ENCODE measurements at regions not wholly inside any gene's neighbourhood (a gene's known extent, or its start where the extent isn't known, plus 50 kb on each side); places are given as distances from the start of the nearest gene placed in this dataset.

DNA sequence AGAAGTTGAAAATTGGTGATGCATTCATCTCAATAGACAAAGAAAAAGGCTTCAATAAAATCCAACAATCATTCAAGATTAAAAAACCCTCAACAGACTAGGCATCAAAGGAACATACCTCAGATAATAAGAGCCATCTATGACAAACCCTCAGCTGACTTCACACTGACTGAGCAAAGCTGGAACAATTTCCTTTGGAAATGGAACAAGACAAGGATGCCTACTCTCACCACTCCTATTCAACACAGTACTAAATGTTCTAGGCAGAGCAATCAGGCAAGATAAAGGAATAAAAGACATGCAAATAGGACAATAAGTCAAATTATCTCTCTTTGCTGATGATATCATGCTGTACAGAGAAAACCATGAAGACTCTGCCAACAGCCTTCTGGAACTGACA is 1188.1 kb downstream of the DTWD2 start:
- no peaks in the 10 kb centered on the region for H3K36me3 Mint-ChIP-seq (ENCODE audit: low read depth)

DNA sequence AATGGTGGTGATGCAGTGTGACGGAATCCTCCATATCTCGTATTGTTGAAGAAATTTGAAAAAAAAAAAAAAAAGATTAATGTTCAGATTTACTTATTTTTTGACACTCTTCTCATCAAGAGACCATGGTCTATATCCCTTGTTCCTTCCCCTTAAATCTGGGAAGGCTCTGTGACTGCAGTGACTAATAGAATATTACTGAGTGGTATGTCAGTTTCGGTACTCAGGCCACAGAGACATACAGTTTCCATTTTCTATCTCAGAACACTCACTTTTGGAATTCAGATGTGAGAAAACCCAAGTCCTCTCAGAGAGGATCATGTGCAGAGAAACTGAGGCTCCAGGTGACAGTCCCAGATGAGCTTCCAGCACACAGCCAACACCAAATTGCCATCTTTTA is 1193.5 kb downstream of the DTWD2 start:
- Mint-ChIP-seq H3K27ac (no peak overlapping the region), H3K27me3 (no peaks in the 10 kb centered on the region), H3K9me3 (peaks cover 13% of the 10 kb centered on the region), H3K4me3 (no peak overlapping the region), H3K4me1 (no peaks in the 10 kb centered on the region), H3K36me3 (ENCODE audit: low read depth) (no peaks in the 10 kb centered on the region)
- no peak for ATAC-seq (replicated peaks)

More for the DNA sequence above, 1188.1 kb downstream of the DTWD2 start:
- H3K9me3 Mint-ChIP-seq: peaks cover 15% of the 10 kb centered on the region
- no peak overlapping the region for H3K4me3 Mint-ChIP-seq
- H3K27ac Mint-ChIP-seq: no peak overlapping the region
- ATAC-seq (replicated peaks): no peak
- H3K27me3 Mint-ChIP-seq: no peaks in the 10 kb centered on the region
- H3K4me1 Mint-ChIP-seq: no peaks in the 10 kb centered on the region

DNA sequence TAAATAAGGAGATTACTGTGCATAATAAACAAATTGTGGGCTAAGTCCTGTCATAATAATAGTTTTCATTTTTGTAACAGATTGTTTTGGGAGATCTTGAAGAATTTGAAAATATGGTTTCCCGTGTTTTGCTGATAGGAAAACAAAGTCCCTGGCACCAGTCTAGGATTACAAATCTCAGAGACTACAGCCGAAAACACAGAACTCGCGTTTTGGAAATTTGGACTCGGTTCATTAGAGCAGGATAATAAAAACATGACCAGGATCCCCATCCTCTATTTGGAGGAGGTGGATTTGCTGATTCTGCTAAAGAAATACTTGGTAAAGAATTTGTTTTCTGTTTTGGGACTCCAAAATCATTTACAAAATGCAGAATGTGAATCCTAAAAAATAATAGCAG is 1194.4 kb downstream of the DTWD2 start:
- no peak for ATAC-seq (replicated peaks)
- H3K27ac Mint-ChIP-seq: no peak overlapping the region
- H3K36me3 Mint-ChIP-seq (ENCODE audit: low read depth): no peaks in the 10 kb centered on the region
- no peak overlapping the region for H3K4me3 Mint-ChIP-seq
- peaks cover 13% of the 10 kb centered on the region for H3K9me3 Mint-ChIP-seq
- no peaks in the 10 kb centered on the region for H3K27me3 Mint-ChIP-seq
- H3K4me1 Mint-ChIP-seq: no peaks in the 10 kb centered on the region

DNA sequence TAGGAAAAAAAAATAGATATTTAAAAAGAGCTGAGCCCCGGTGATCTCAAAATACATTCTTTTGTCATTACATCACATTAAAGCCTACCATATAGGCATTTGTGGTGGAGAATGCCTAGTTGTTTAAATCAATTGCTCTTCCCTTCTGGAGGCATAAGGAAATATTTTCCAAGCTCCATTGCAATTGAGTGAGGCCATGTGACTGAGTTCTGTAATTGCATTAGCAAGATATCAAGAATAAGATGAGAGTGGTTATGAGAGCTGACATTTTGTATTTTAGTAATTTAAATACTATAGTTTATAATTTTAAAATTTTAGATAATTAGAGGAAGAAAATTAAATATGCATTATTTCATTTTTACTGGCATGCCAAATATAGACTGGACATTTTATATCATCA is 1195.9 kb downstream of the DTWD2 start:
- Mint-ChIP-seq H3K9me3 (peaks cover 18% of the 10 kb centered on the region), H3K27ac (no peak overlapping the region), H3K4me1 (no peaks in the 10 kb centered on the region), H3K36me3 (ENCODE audit: low read depth) (no peaks in the 10 kb centered on the region), H3K4me3 (no peak overlapping the region), H3K27me3 (no peaks in the 10 kb centered on the region)
- no peak for ATAC-seq (replicated peaks)

DNA sequence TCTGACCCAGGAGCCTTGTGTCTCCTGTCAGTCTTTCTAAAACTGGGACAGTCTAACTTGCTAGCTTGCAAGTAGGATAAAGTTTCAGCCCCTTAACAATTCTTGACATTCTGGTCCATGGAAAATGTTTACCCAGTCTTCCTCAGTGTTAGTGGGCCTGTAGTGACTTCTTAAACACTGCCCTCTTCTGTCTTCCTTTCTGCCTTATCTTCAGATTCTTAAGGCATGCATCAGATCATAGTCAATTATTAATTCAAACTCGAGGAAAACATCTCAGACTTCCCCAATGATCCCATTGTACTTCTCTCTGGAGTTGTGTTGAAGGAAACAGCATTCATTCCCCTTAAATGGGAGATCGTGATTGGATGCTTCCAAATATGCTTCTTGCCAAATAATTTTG is 1199.8 kb downstream of the DTWD2 start:
- no peak for ATAC-seq (replicated peaks)
- no peak overlapping the region for H3K4me3 Mint-ChIP-seq
- H3K4me1 Mint-ChIP-seq: no peaks in the 10 kb centered on the region
- no peaks in the 10 kb centered on the region for H3K27me3 Mint-ChIP-seq
- no peaks in the 10 kb centered on the region for H3K36me3 Mint-ChIP-seq (ENCODE audit: low read depth)
- peaks cover 14% of the 10 kb centered on the region for H3K9me3 Mint-ChIP-seq
- no peak overlapping the region for H3K27ac Mint-ChIP-seq

DNA sequence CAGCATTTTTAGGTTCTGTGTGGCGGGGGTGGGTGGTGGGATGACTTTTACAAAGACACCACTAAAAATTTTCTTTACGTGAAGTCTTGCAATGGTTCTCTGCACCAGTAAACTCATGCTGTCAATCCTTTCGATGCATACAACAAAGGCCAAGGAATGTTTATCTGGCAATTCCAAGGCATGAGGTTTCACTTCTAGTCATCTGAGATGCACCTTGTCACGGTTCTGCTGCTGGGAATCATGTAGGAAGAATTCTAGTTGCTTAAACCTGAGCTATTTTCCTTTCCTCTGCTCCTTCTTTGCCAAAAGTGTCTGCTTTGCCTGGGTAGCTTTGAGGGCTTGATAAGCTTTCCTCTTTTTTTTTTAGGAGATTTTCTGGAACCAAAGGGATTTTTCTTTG is 1204.5 kb upstream of the SEMA6A start:
- no peak overlapping the region for H3K27ac Mint-ChIP-seq
- H3K36me3 Mint-ChIP-seq (ENCODE audit: low read depth): no peaks in the 10 kb centered on the region
- H3K27me3 Mint-ChIP-seq: no peaks in the 10 kb centered on the region
- no peak for ATAC-seq (replicated peaks)
- H3K4me1 Mint-ChIP-seq: no peaks in the 10 kb centered on the region
- peaks cover 4% of the 10 kb centered on the region for H3K9me3 Mint-ChIP-seq
- no peak overlapping the region for H3K4me3 Mint-ChIP-seq

DNA sequence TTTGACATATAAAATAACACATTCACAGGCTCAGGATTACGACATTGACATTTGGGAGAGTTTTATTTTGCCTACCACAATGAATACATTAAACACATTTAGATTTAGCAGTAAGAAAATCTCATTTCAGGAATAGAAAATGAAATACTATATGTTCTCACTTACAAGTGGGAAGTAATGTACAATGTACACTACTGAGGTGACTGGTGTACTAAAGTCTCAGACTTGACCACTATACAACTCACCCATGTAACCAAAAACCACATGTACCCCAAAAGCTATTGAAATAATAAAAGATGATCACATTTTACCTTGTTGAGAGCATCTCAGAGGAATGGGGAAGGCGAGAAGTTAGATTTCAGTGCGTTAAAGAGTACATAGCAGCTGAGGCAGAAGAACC is 1202.4 kb upstream of the SEMA6A start:
- no peaks in the 10 kb centered on the region for H3K4me1 Mint-ChIP-seq
- H3K27me3 Mint-ChIP-seq: no peaks in the 10 kb centered on the region

DNA sequence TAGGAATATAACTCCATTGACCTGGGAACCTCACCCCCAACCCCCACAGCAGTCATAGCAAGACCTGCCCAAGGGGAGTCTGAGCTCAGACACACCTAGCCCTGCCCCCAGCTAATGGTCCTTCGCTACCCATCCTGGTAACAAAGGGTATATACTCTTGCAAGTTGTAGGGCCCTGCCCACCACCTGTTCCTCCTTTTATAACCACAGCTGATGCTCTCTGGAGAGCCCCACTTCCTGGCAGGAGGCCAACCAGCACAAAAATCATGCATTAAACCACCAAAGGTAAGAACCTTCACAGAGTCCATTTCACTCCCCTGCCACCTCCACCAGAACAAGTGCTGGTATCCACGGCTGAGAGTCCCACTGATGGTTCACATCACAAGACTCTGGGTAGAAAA is 1195.3 kb upstream of the SEMA6A start:
- Mint-ChIP-seq H3K27me3 (no peaks in the 10 kb centered on the region), H3K36me3 (ENCODE audit: low read depth) (no peaks in the 10 kb centered on the region), H3K4me1 (no peaks in the 10 kb centered on the region), H3K9me3 (peaks cover 19% of the 10 kb centered on the region), H3K4me3 (no peak overlapping the region), H3K27ac (no peak overlapping the region)
- no peak for ATAC-seq (replicated peaks)

More for the DNA sequence above, 1202.4 kb upstream of the SEMA6A start:
- no peak for ATAC-seq (replicated peaks)
- Mint-ChIP-seq H3K4me3 (no peak overlapping the region), H3K9me3 (peaks cover 7% of the 10 kb centered on the region), H3K36me3 (ENCODE audit: low read depth) (no peaks in the 10 kb centered on the region), H3K27ac (no peak overlapping the region)

DNA sequence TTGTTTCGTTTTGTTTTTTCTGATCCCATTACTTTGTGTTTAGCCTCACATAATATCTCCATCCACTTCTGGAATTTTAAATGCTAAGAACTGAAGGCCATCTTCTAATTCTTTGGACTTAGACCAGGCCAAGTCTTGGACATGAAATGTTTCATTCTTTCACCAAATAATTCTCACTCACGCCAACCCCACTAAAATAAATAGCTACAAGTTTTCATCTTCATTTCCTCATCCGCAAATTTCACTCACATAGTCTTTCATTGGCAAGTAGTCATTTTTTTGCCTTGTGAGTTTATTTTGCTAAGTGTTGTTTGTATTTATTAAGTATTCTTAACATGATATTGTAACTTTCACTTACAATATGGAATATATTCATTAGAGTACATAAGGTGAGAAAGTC is 1188.6 kb upstream of the SEMA6A start:
- H3K27me3 Mint-ChIP-seq: no peaks in the 10 kb centered on the region

DNA sequence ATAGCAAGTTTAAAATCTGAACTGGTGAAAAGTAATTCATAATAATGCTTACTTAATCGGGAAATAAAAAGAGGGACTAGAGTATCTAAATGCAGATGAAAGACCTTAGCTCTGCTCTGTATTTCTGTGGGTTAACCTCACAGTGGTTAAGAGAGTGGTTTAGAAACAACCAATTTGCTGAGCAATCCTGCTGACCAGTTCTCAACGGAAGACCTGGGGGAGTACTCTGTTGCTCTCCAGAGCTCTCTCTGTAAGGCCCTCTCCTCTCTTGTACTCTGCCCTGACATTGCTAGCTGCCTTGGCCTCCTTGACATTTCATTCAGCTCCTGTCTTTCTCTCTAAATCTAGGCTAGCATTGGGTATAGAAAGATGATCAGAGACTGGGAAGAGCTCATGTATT is 1186.6 kb upstream of the SEMA6A start:
- no peaks in the 10 kb centered on the region for H3K4me1 Mint-ChIP-seq
- ATAC-seq (replicated peaks): no peak
- H3K27me3 Mint-ChIP-seq: no peaks in the 10 kb centered on the region
- no peak overlapping the region for H3K27ac Mint-ChIP-seq
- no peak overlapping the region for H3K4me3 Mint-ChIP-seq
- H3K9me3 Mint-ChIP-seq: peaks cover 8% of the 10 kb centered on the region
- no peaks in the 10 kb centered on the region for H3K36me3 Mint-ChIP-seq (ENCODE audit: low read depth)

More for the DNA sequence above, 1188.6 kb upstream of the SEMA6A start:
- Mint-ChIP-seq H3K36me3 (ENCODE audit: low read depth) (no peaks in the 10 kb centered on the region), H3K4me3 (no peak overlapping the region), H3K27ac (no peak overlapping the region), H3K9me3 (peaks cover 11% of the 10 kb centered on the region), H3K4me1 (no peaks in the 10 kb centered on the region)
- no peak for ATAC-seq (replicated peaks)

DNA sequence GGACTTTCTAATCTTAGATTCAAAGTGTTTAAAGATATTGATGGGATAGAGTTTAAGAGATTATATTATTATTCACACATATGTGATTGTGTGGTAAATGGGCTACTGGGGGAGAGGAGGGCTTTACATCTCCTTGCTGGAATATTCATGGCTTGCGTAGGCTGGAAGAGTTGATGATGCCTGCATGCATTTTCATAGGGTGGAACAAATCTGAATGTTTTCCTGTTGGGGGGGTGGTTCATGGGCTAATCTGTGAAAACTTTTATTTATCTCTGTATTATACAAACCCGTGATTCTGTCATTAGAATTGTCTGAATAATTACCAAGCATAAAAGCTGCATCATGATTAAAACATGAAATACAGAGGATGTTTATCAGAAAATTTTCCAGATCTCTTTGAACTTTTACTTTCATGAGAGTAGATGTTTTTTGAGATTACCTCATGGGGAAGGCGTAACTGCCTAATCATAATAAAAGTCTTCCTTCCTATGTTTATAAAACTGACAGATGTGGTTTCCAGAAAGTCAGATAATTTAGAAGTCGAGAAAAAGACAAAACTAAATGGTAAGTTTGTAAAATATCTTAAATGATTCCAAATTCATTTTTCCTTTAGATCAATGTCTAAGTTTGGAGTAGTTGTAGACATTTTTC is 1185.4 kb upstream of the SEMA6A start:
- Mint-ChIP-seq H3K9me3 (peaks cover 8% of the 10 kb centered on the region), H3K4me1 (no peaks in the 10 kb centered on the region), H3K27ac (no peak overlapping the region), H3K36me3 (ENCODE audit: low read depth) (no peaks in the 10 kb centered on the region), H3K27me3 (no peaks in the 10 kb centered on the region), H3K4me3 (no peak overlapping the region)
- ATAC-seq (replicated peaks): no peak

DNA sequence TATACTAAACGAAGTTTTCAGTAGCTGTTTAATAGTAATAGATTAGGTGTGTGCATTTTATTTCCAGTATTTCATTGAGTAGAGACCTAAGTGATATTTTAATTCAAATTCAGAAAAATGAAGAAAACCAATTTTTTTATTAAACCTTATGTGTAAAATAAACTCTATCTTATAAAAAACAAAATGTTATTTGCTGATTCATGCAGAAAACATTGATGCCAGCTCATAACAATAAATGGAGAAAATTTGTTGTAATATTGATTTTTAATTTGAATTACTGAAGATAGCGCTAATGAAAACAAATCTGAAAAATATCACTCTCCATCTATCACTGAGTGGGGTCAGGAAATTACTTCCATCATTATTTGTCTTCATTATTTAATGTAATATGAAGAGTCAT is 1177.8 kb upstream of the SEMA6A start:
- Mint-ChIP-seq H3K4me1 (no peaks in the 10 kb centered on the region), H3K36me3 (ENCODE audit: low read depth) (no peaks in the 10 kb centered on the region), H3K4me3 (no peak overlapping the region), H3K27me3 (no peaks in the 10 kb centered on the region), H3K27ac (no peak overlapping the region), H3K9me3 (no peaks in the 10 kb centered on the region)
- no peak for ATAC-seq (replicated peaks)

DNA sequence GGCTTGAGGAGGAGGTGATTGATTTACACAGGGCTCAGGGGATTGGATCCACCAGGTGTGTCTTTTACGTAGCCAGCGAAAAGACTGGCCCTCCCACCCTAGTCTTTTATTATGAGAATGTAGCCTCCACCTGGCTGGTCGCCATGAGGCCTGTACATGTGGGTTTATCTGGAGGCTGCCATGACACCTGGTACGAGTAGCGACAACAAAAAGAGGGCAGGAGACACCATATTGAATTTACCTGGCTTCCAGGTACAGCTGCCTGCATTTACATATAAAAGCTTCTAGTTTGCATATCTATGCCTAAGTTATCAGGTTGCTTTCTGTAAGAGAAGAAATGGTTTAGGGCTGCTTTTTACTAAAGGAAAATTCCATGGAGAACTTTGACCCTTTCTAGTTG is 1173.7 kb upstream of the SEMA6A start:
- no peaks in the 10 kb centered on the region for H3K27me3 Mint-ChIP-seq
- no peak for ATAC-seq (replicated peaks)
- H3K4me3 Mint-ChIP-seq: no peak overlapping the region
- no peaks in the 10 kb centered on the region for H3K4me1 Mint-ChIP-seq
- no peak overlapping the region for H3K27ac Mint-ChIP-seq
- H3K9me3 Mint-ChIP-seq: no peaks in the 10 kb centered on the region
- H3K36me3 Mint-ChIP-seq (ENCODE audit: low read depth): no peaks in the 10 kb centered on the region

DNA sequence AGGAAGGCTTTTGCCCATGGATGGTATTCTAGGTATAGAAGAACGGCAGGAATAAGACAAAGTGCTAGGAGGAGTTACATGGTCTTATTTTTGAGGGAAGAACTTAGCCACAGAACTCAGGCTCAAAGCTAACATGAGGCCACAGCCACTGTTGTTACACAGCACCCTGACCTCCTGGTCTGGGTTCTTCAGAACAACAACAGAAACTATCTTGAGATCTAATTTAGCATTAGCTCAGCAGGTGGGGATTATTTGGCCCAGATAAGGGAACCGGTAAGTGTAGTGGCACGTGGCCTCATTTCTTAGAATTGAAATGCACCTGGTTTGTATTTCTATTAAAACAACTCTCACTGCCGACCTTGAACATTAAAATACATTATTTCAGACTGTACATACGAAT is 1168.7 kb upstream of the SEMA6A start:
- Mint-ChIP-seq H3K4me1 (no peaks in the 10 kb centered on the region), H3K27ac (no peak overlapping the region), H3K4me3 (no peak overlapping the region), H3K27me3 (no peaks in the 10 kb centered on the region), H3K36me3 (ENCODE audit: low read depth) (no peaks in the 10 kb centered on the region), H3K9me3 (peaks cover under 1% of the 10 kb centered on the region)
- ATAC-seq (replicated peaks): no peak

DNA sequence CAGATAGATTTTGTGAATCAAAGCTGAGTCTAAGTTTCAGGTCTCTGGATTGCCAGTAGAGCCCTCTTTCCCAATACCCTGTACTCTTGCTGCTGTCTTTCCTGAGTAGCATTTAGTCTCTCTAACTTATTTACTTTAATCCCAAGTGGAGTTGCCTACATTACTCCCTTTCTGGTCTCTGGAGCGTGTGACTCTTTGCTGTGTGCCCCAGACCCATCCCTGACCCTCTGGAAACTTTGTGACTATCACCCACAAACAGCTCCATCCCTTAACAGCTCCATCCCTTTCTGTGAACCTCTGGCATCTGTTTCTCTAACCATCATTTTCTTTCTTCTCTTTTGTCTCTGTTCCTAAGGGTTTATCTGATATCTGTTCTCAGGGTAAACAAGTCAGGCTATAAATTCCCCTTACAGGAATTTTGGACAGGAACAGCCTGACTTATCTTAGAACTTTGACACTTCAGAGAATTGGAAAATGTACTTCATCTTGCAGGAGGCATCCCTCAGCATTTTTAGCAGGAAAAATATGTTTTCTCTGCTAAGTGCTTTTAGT is 1167.1 kb upstream of the SEMA6A start:
- no peak overlapping the region for H3K4me3 Mint-ChIP-seq
- H3K27ac Mint-ChIP-seq: no peak overlapping the region
- no peak for ATAC-seq (replicated peaks)
- H3K4me1 Mint-ChIP-seq: no peaks in the 10 kb centered on the region
- H3K9me3 Mint-ChIP-seq: peaks cover 10% of the 10 kb centered on the region
- no peaks in the 10 kb centered on the region for H3K27me3 Mint-ChIP-seq
- H3K36me3 Mint-ChIP-seq (ENCODE audit: low read depth): no peaks in the 10 kb centered on the region

DNA sequence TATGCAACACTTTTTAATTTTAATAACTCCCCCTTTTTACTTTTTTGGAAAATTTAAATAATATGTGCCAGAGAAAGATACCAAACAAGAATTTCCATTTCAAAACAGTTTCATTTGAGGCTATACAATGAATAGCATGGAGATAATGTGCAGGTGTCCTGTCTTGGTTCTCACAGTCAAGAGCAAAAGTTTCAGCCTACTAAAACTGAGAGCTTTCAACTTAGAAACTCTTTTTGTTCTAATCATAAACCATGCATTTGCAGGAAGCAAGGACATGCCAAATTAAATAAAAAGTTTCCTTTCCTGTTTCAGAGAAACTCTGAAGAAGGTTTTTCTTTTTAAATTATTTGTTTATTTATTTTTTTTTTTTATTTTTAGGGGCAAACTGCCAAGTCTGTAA is 1165.6 kb upstream of the SEMA6A start:
- H3K4me1 Mint-ChIP-seq: no peaks in the 10 kb centered on the region
- no peak overlapping the region for H3K27ac Mint-ChIP-seq
- H3K36me3 Mint-ChIP-seq (ENCODE audit: low read depth): no peaks in the 10 kb centered on the region
- no peaks in the 10 kb centered on the region for H3K27me3 Mint-ChIP-seq
- no peak for ATAC-seq (replicated peaks)
- no peak overlapping the region for H3K4me3 Mint-ChIP-seq
- peaks cover 10% of the 10 kb centered on the region for H3K9me3 Mint-ChIP-seq
